ENCODE measurements at regions not wholly inside any gene's neighbourhood (a gene's known extent, or its start where the extent isn't known, plus 50 kb on each side); places are given as distances from the start of the nearest gene placed in this dataset.

- no peak overlapping the region for H3K27ac ChIP-seq (ENCODE audit: low read depth)
- peaks cover 38% of the 10 kb centered on the region for H3K4me1 Mint-ChIP-seq
Observed at GRCh38 chr13:79803989-79804388, 323.0 kb downstream of the NDFIP2 start.

More at GRCh38 chr13:79803989-79804388, 323.0 kb downstream of the NDFIP2 start:
- TF ChIP-seq ZNF114 (CRISPR knock-in tag; IDR thresholded peaks at IDR 0.05): no peak
- no peak for TF ChIP-seq REST (IDR thresholded peaks at IDR 0.05; ENCODE audit: unreplicated experiment)
- no peak for TF ChIP-seq ETS1 (IDR thresholded peaks at IDR 0.05)
- TF ChIP-seq CREB1 (CRISPR knock-in tag; IDR thresholded peaks at IDR 0.05; ENCODE audit: low read depth): no peak
- TF ChIP-seq CTCF (conservative IDR thresholded peaks at IDR 0.05; ENCODE audit: low read depth in 2 of 2): no peak
- no peak for TF ChIP-seq NANOG (IDR thresholded peaks at IDR 0.05; ENCODE audit: borderline replicate concordance)
- no peak for TF ChIP-seq ZNF331 (CRISPR knock-in tag; IDR thresholded peaks at IDR 0.05; ENCODE audit: low read depth)
- no peak for TF ChIP-seq POLR2AphosphoS5 (IDR thresholded peaks at IDR 0.05; ENCODE audit: low read depth)
- TF ChIP-seq STAT1 (IDR thresholded peaks at IDR 0.05; ENCODE audit: unreplicated experiment): no peak
- TF ChIP-seq ZNF462 (CRISPR knock-in tag; IDR thresholded peaks at IDR 0.05): no peak
- no peak for TF ChIP-seq EZH2phosphoT487 (IDR thresholded peaks at IDR 0.05; ENCODE audit: unreplicated experiment)
- Histone ChIP-seq H3F3A (replicated peaks; ENCODE audit: low read depth) (no peaks in the 10 kb centered on the region), H3K36me3 (ENCODE audit: insufficient read depth) (no peaks in the 10 kb centered on the region), H3K4me2 (no peak overlapping the region), H4K20me1 (replicated peaks; ENCODE audit: insufficient read depth) (no peaks in the 10 kb centered on the region), H3K9me2 (ENCODE audit: insufficient read depth) (no peaks in the 10 kb centered on the region; the same call in 1 of the 2 replicates), H3K27me3 (ENCODE audit: insufficient read depth) (no peaks in the 10 kb centered on the region), H3K4me1 (ENCODE audit: insufficient read depth) (peaks cover 9% of the 10 kb centered on the region; the same call in 1 of the 2 replicates), H3K79me2 (replicated peaks; ENCODE audit: insufficient read depth) (no peaks in the 10 kb centered on the region), H3K4me3 (no peak overlapping the region), H2AFZ (no peak overlapping the region)
- Mint-ChIP-seq H3K27ac (no peak overlapping the region), H3K36me3 (ENCODE audit: low read depth) (peaks cover 5% of the 10 kb centered on the region), H3K4me3 (no peak overlapping the region), H3K27me3 (ENCODE audit: insufficient read depth, low read depth, poor library complexity) (peaks cover 6% of the 10 kb centered on the region), H3K9me3 (peaks cover 6% of the 10 kb centered on the region; the same call in 2 of the 3 replicates)
- DNase-seq (ENCODE audit: low spot score) (no peak), ATAC-seq (no peak; the same call in 1 of the 3 replicates)

Data from GM23338 (cell line).